Spleen (tissue), 11 donors: ENCODE measurements at regions not wholly inside any gene's neighbourhood (a gene's known extent, or its start where the extent isn't known, plus 50 kb on each side); places are given as distances from the start of the nearest gene placed in this dataset.

Source experiments
- DNase-seq: peaks from one replicate; pipeline ENCODE4 v3.0.0-alpha.2; 2020
- H3K27ac ChIP-seq, 8 donors: fragments of 200-600 bp; sonication (generic) in 7 of 8; 1 replicate in 4 of 8; 2 replicates in 4 of 8; pipeline versions ENCODE4 v1.5.0 to v1.8.0; 2016 to 2021; ENCODE audit warnings: inconsistent platforms in 4 of 8, mild to moderate bottlenecking in 4 of 8, moderate library complexity in 1 of 8
- H3K27me3 ChIP-seq, 7 donors: fragments of 200-600 bp; sonication (generic) in 6 of 7; replicated peaks in 1 of 7; 1 replicate in 4 of 7; 2 replicates in 3 of 7; pipeline versions ENCODE4 v1.5.0 to v1.8.0; 2016 to 2021; ENCODE audit warnings: inconsistent platforms in 3 of 7, mild to moderate bottlenecking in 1 of 7
- H3K36me3 ChIP-seq, 6 donors: fragments of 200-600 bp; sonication (generic) in 5 of 6; 1 replicate in 4 of 6; 2 replicates in 2 of 6; pipeline versions ENCODE4 v1.5.0 to v1.8.0; 2016 to 2021; ENCODE audit warnings: inconsistent platforms in 2 of 6
- H3K4me1 ChIP-seq, 6 donors: fragments of 200-600 bp; sonication (generic) in 5 of 6; 1 replicate in 3 of 6; 2 replicates in 3 of 6; pipeline versions ENCODE4 v1.5.0 to v1.8.0; 2016 to 2021; ENCODE audit warnings: inconsistent platforms in 3 of 6
- H3K4me3 ChIP-seq, 8 donors: fragments of 200-600 bp; sonication (generic) in 7 of 8; 1 replicate in 4 of 8; 2 replicates in 4 of 8; pipeline versions ENCODE4 v1.5.0 to v1.8.0; 2016 to 2021; ENCODE audit warnings: inconsistent platforms in 4 of 8, mild to moderate bottlenecking in 4 of 8, moderate library complexity in 2 of 8
- H3K9me3 ChIP-seq, 8 donors: fragments of 200-600 bp; sonication (generic) in 7 of 8; 1 replicate in 4 of 8; 2 replicates in 4 of 8; pipeline versions ENCODE4 v1.5.0 to v1.8.0; 2016 to 2021; ENCODE audit warnings: inconsistent platforms in 4 of 8
- CTCF ChIP-seq, 11 experiments: fragments of 200-600 bp in 7 of 11; fragments of 450-650 bp in 4 of 11; sonication (generic) in 4 of 11; IDR thresholded peaks in 8 of 11; conservative IDR thresholded peaks in 3 of 11; 1 replicate in 7 of 11; 2 replicates in 4 of 11; pipeline versions ENCODE4 v1.4.0 to v1.8.0; 2016 to 2021; ENCODE audit warnings: antibody characterized with exemption in 11 of 11, inconsistent platforms in 4 of 11, mild to moderate bottlenecking in 1 of 11
- POLR2A ChIP-seq, 3 donors: fragments of 450-650 bp; IDR thresholded peaks; one replicate each; pipeline ENCODE4 v1.5.1; 2017; ENCODE audit warnings: antibody characterized with exemption in 3 of 3, mild to moderate bottlenecking in 1 of 3
- POLR2AphosphoS5 ChIP-seq, 3 donors: sonication (generic); formaldehyde crosslinking; IDR thresholded peaks; one replicate each; pipeline ENCODE4 v1.5.1; 2017; ENCODE audit warnings: antibody characterized with exemption in 3 of 3
- WGBS, 5 donors: extraction: QIAGEN DNeasy Blood & Tissue Kit in 3 of 5; methylation state at CpG; one replicate each; pipeline versions ENCODE4 v1.1.5 to v1.1.7; 2013 to 2018; 5-methylcytosine and 5-hydroxymethylcytosine counted together
- intact Hi-C: fragments of 100-400 bp; cut with DNase I; formaldehyde crosslinking; loops from one replicate; pipeline ENCODE4 v1.15.0; 2023; ENCODE audit warnings: low total_unique reads
- donor health status: healthy with polysubstance abuse.
- donor health status: DM: no; HTN: no; CAD: no; lungs with moderate emphysema.
- donor health status: DM: no; HTN: no; CAD: no.
- donor health status: Bipolar disorder and iron deficiency.
- donor health status: healthy.
- donor health status: DM: no; HTN: no; CAD: no.
- donor health status: DM: yes; HTN: yes; CAD: no.

GRCh38 chr7:118114175-118114574 is 69.8 kb upstream of the LSM8 start:
- Histone ChIP-seq H3K27me3 (no peaks in the 10 kb centered on the region), H3K4me3 (no peak overlapping the region), H3K27ac (no peak overlapping the region), H3K9me3 (peaks cover 0 to 38% (median 11%) of the 10 kb centered on the region in 8 donors), H3K4me1 (no peaks in the 10 kb centered on the region), H3K36me3 (no peaks in the 10 kb centered on the region)
- TF ChIP-seq POLR2A (IDR thresholded peaks at IDR 0.05), result no peak
- no peak for TF ChIP-seq CTCF (IDR thresholded peaks at IDR 0.05 in 8 of 11, conservative IDR thresholded peaks at IDR 0.05 in 3 of 11)
- no peak for TF ChIP-seq POLR2AphosphoS5 (IDR thresholded peaks at IDR 0.05)
- no peak for DNase-seq
- 84 to 94% (median 90%) methylated on average over 10 of the region's 10 CpGs for WGBS, 5 donors
- intact Hi-C loops, result no loop called here

GRCh38 chr7:118129041-118129795 is 54.7 kb upstream of the LSM8 start:
- Histone ChIP-seq H3K9me3 (peaks cover 0 to 16% (median 2%) of the 10 kb centered on the region in 8 donors), H3K27me3 (no peaks in the 10 kb centered on the region), H3K27ac (no peak overlapping the region), H3K36me3 (no peaks in the 10 kb centered on the region), H3K4me1 (no peaks in the 10 kb centered on the region), H3K4me3 (no peak overlapping the region)
- DNase-seq, result no peak
- intact Hi-C loops, result no loop called here
- WGBS, 5 donors, result 38 to 58% (median 43%) methylated on average over 3 of the region's 3 CpGs
- TF ChIP-seq POLR2A (IDR thresholded peaks at IDR 0.05), result no peak
- TF ChIP-seq CTCF (IDR thresholded peaks at IDR 0.05 in 8 of 11, conservative IDR thresholded peaks at IDR 0.05 in 3 of 11), result no peak
- no peak for TF ChIP-seq POLR2AphosphoS5 (IDR thresholded peaks at IDR 0.05)

GRCh38 chr7:118132764-118133163 is 51.2 kb upstream of the LSM8 start:
- no peak for DNase-seq
- H3K4me3 ChIP-seq, result no peak overlapping the region
- 64 to 82% (median 70%) methylated on average over 2 of the region's 2 CpGs for WGBS, 5 donors
- TF ChIP-seq POLR2AphosphoS5 (IDR thresholded peaks at IDR 0.05) (no peak), POLR2A (IDR thresholded peaks at IDR 0.05) (no peak), CTCF (IDR thresholded peaks at IDR 0.05 in 8 of 11, conservative IDR thresholded peaks at IDR 0.05 in 3 of 11) (no peak)
- no peak overlapping the region for H3K27ac ChIP-seq
- no peaks in the 10 kb centered on the region for H3K36me3 ChIP-seq
- H3K4me1 ChIP-seq, result no peaks in the 10 kb centered on the region
- no peaks in the 10 kb centered on the region for H3K27me3 ChIP-seq
- intact Hi-C loops, result no loop called here
- H3K9me3 ChIP-seq, result peaks cover 0 to 21% (median 8%) of the 10 kb centered on the region in 8 donors
